ENCODE measurements at regions not wholly inside any gene's neighbourhood (a gene's known extent, or its start where the extent isn't known, plus 50 kb on each side); places are given as distances from the start of the nearest gene placed in this dataset.
A peak's percentile ranks its signal among the peaks of the same experiment; 100 is the strongest.

DNA sequence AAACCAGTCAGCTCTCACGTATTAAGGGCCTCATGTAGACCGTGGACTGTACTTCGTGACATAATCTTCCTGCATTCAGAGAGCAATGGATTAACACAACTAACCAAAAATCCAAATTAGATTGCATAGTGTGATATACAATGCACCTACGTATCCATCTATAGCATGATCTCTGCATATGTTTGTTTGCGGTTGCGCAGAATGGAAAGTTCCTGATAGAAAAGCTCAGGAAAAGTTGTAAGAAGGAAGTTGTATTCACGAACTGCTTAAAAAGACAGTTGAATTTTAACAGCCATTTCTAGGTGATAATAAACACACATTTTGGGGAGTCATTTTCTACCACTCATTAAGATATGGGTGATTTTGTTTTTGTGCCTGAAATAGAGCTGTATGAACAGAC is 869.0 kb downstream of the TLE4 start:
- TF ChIP-seq POLR2AphosphoS5 (IDR thresholded peaks at IDR 0.05; ENCODE audit: borderline replicate concordance, low read depth, low read length) (peak; percentile 39; the same call in 1 of the 2 replicates), EZH2 (IDR thresholded peaks at IDR 0.05) (no peak)
